Stomach (tissue), 4 donors: ENCODE measurements at regions not wholly inside any gene's neighbourhood (a gene's known extent, or its start where the extent isn't known, plus 50 kb on each side); places are given as distances from the start of the nearest gene placed in this dataset.

ENCODE experiments used
- CTCF ChIP-seq, 7 experiments: fragments of 450-650 bp in 4 of 7; fragments of 200-600 bp in 3 of 7; sonication (generic) in 3 of 7; IDR thresholded peaks; one replicate each; pipeline ENCODE4 v1.5.1; 2016 to 2019; ENCODE audit warnings: antibody characterized with exemption in 7 of 7, control low read depth in 2 of 7, mild to moderate bottlenecking in 1 of 7
- EP300 ChIP-seq: sonication (generic); formaldehyde crosslinking; IDR thresholded peaks from one replicate; pipeline ENCODE4 v1.6.1; 2017; ENCODE audit warnings: antibody characterized with exemption
- POLR2A ChIP-seq, 4 donors: fragments of 450-650 bp; IDR thresholded peaks; one replicate each; pipeline ENCODE4 v1.6.1; 2016; ENCODE audit warnings: antibody characterized with exemption in 4 of 4, control low read depth in 2 of 4, mild to moderate bottlenecking in 1 of 4, moderate library complexity in 1 of 4

GRCh38 chr4:98784947-98785706 is 126.7 kb upstream of the TSPAN5 start:
- TF ChIP-seq EP300 (no peak), POLR2A (IDR thresholded peaks at IDR 0.05) (no peak), CTCF (IDR thresholded peaks at IDR 0.05) (no peak)
